HEK293 (cell line): ENCODE measurements at regions not wholly inside any gene's neighbourhood (a gene's known extent, or its start where the extent isn't known, plus 50 kb on each side); places are given as distances from the start of the nearest gene placed in this dataset.

Experiments
- CTCF ChIA-PET: fragments of 350-600 bp; formaldehyde crosslinking; extraction: SDS; loops from one replicate; lab custom pipeline; 2021; ENCODE audit warnings: antibody characterized with exemption; lab: Yijun Ruan, JAX
- POLR2A ChIA-PET: fragments of 300-600 bp; formaldehyde crosslinking; extraction: SDS; loops from one replicate; lab custom pipeline; 2020; ENCODE audit warnings: antibody characterized with exemption, inconsistent platforms; lab: Yijun Ruan, JAX
- H3K27ac ChIP-seq: fragments of 200-500 bp; sonication (Bioruptor generic); 2 replicates; pipeline ENCODE4 v1.5.1; 2014; ENCODE audit warnings: low read depth, low read length, control low read depth, inconsistent platforms; ENCODE audit errors: extremely low read depth
- H3K36me3 ChIP-seq, 2 experiments: fragments of 200-500 bp in 1 of 2; sonication (Bioruptor generic) in 1 of 2; 1 replicate in 1 of 2; 2 replicates in 1 of 2; pipeline ENCODE4 v1.5.1; 2014 to 2017; ENCODE audit warnings: inconsistent platforms in 2 of 2, low read length in 2 of 2; ENCODE audit not compliant: control insufficient read depth in 2 of 2, insufficient read depth in 1 of 2
- H3K4me1 ChIP-seq: fragments of 200-500 bp; sonication (Bioruptor generic); 2 replicates; pipeline ENCODE4 v1.5.1; 2014; ENCODE audit warnings: mild to moderate bottlenecking, low read length, inconsistent platforms; ENCODE audit not compliant: control insufficient read depth, insufficient read depth
- H3K4me3 ChIP-seq: 2 replicates; pipeline ENCODE4 v1.5.1; 2011; ENCODE audit warnings: low read depth, mild to moderate bottlenecking, control low read depth, low read length, moderate library complexity
- H3K9me3 ChIP-seq: fragments of 200-500 bp; sonication (Bioruptor generic); 2 replicates; pipeline ENCODE4 v1.5.1; 2014; ENCODE audit warnings: low read depth, low read length, inconsistent platforms; ENCODE audit not compliant: control insufficient read depth, insufficient read depth
- GLIS1 ChIP-seq: fragments of 450-650 bp; formaldehyde crosslinking; IDR thresholded peaks from 2 replicates; pipeline ENCODE4 v1.5.1; 2016; ENCODE audit warnings: missing biosample characterization, missing genetic modification characterization
- HIC1 ChIP-seq: fragments of 450-650 bp; formaldehyde crosslinking; IDR thresholded peaks from 2 replicates; pipeline ENCODE4 v1.5.1; 2016; ENCODE audit warnings: missing biosample characterization, missing genetic modification characterization
- KLF16 ChIP-seq: fragments of 450-650 bp; formaldehyde crosslinking; IDR thresholded peaks from 2 replicates; pipeline ENCODE4 v1.5.1; 2017; ENCODE audit warnings: missing biosample characterization, missing genetic modification characterization
- PATZ1 ChIP-seq: fragments of 450-650 bp; formaldehyde crosslinking; IDR thresholded peaks from 2 replicates; pipeline ENCODE4 v1.5.1; 2016; ENCODE audit warnings: missing biosample characterization, missing genetic modification characterization
- PRDM6 ChIP-seq: fragments of 450-650 bp; formaldehyde crosslinking; IDR thresholded peaks from 2 replicates; pipeline ENCODE4 v1.5.1; 2017; ENCODE audit warnings: missing biosample characterization, missing genetic modification characterization
- RBAK ChIP-seq: fragments of 450-650 bp; formaldehyde crosslinking; IDR thresholded peaks from 2 replicates; pipeline ENCODE4 v1.5.1; 2016; ENCODE audit warnings: missing biosample characterization, missing genetic modification characterization
- WT1 ChIP-seq: fragments of 450-650 bp; formaldehyde crosslinking; IDR thresholded peaks from 2 replicates; pipeline ENCODE4 v1.5.1; 2016; ENCODE audit warnings: missing biosample characterization, missing genetic modification characterization
- ZBTB20 ChIP-seq: fragments of 450-650 bp; formaldehyde crosslinking; IDR thresholded peaks from 2 replicates; pipeline ENCODE4 v1.5.1; 2016; ENCODE audit warnings: missing biosample characterization, missing genetic modification characterization
- ZBTB21 ChIP-seq: fragments of 450-650 bp; formaldehyde crosslinking; IDR thresholded peaks from 2 replicates; pipeline ENCODE4 v1.5.1; 2017; ENCODE audit warnings: missing biosample characterization, missing genetic modification characterization
- ZBTB48 ChIP-seq: fragments of 450-650 bp; formaldehyde crosslinking; IDR thresholded peaks from 2 replicates; pipeline ENCODE4 v1.5.1; 2016; ENCODE audit warnings: missing biosample characterization, missing genetic modification characterization
- ZNF157 ChIP-seq: fragments of 450-650 bp; formaldehyde crosslinking; IDR thresholded peaks from 2 replicates; pipeline ENCODE4 v1.5.1; 2016; ENCODE audit warnings: missing biosample characterization, missing genetic modification characterization
- ZNF169 ChIP-seq: fragments of 450-650 bp; formaldehyde crosslinking; IDR thresholded peaks from 2 replicates; pipeline ENCODE4 v1.5.1; 2016; ENCODE audit warnings: missing biosample characterization, missing genetic modification characterization
- ZNF394 ChIP-seq: fragments of 450-650 bp; formaldehyde crosslinking; IDR thresholded peaks from 2 replicates; pipeline ENCODE4 v1.5.1; 2016; ENCODE audit warnings: missing biosample characterization, missing genetic modification characterization, mild to moderate bottlenecking, moderate library complexity, borderline replicate concordance
- ZNF449 ChIP-seq: fragments of 450-650 bp; formaldehyde crosslinking; IDR thresholded peaks from 2 replicates; pipeline ENCODE4 v1.5.1; 2017; ENCODE audit warnings: missing biosample characterization, mild to moderate bottlenecking, missing genetic modification characterization, moderate library complexity
- ZNF501 ChIP-seq: fragments of 450-650 bp; formaldehyde crosslinking; IDR thresholded peaks from 2 replicates; pipeline ENCODE4 v1.5.1; 2016; ENCODE audit warnings: missing biosample characterization, missing genetic modification characterization
- ZNF623 ChIP-seq: fragments of 450-650 bp; formaldehyde crosslinking; IDR thresholded peaks from 2 replicates; pipeline ENCODE4 v1.5.1; 2016; ENCODE audit warnings: missing biosample characterization, missing genetic modification characterization
- ZNF670 ChIP-seq: fragments of 450-650 bp; formaldehyde crosslinking; IDR thresholded peaks from 2 replicates; pipeline ENCODE4 v1.5.1; 2016; ENCODE audit warnings: missing biosample characterization, missing genetic modification characterization, low read depth
- ZNF747 ChIP-seq: fragments of 450-650 bp; formaldehyde crosslinking; IDR thresholded peaks from 2 replicates; pipeline ENCODE4 v1.5.1; 2016; ENCODE audit warnings: missing biosample characterization, missing genetic modification characterization
- TF ChIP-seq, protein P1 (sequence below): fragments of 450-650 bp; formaldehyde crosslinking; IDR thresholded peaks from 2 replicates; pipeline ENCODE4 v1.5.1; 2016; ENCODE audit warnings: missing biosample characterization, missing genetic modification characterization
- TF ChIP-seq, protein P2 (sequence below): fragments of 450-650 bp; formaldehyde crosslinking; IDR thresholded peaks from 2 replicates; pipeline ENCODE4 v1.5.1; 2016; ENCODE audit warnings: missing biosample characterization, missing genetic modification characterization

DNA sequence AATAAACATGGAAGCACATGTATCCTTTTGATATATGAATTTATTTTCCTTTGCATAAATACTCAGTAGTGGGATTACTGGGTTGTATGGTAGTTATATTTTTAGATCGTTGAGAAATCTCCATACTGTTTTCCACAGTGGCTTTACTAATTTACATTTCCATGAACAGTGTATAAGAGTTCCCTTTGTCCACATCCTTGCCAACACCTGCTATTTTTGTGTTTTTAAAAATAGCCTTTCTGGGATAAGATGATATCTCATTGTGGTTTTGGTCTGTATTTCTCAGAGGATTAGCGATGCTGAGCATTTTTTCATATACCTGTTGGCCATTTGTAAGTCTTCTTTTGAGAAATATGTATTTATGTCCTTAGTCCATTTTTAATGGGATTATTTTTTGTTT lies 329.2 kb upstream of the KITLG start:
- H3K36me3 ChIP-seq = no peaks in the 10 kb centered on the region
- no peaks in the 10 kb centered on the region for H3K4me1 ChIP-seq
- TF ChIP-seq ZBTB20 (no peak), PRDM6 (tag by site-specific recombination) (no peak), ZNF501 (tag by site-specific recombination) (no peak), ZNF394 (no peak), ZNF157 (tag by site-specific recombination) (no peak), ZNF449 (tag by site-specific recombination) (no peak), ZBTB48 (tag by site-specific recombination) (no peak), ZNF623 (tag by site-specific recombination) (no peak), ZBTB21 (no peak), RBAK (no peak), ZNF747 (no peak), KLF16 (tag by site-specific recombination) (no peak), ZNF670 (tag by site-specific recombination) (no peak), ZNF169 (no peak), GLIS1 (no peak), HIC1 (no peak), WT1 (tag by site-specific recombination) (no peak), PATZ1 (tag by site-specific recombination) (no peak)
- TF ChIP-seq, protein P1, sequence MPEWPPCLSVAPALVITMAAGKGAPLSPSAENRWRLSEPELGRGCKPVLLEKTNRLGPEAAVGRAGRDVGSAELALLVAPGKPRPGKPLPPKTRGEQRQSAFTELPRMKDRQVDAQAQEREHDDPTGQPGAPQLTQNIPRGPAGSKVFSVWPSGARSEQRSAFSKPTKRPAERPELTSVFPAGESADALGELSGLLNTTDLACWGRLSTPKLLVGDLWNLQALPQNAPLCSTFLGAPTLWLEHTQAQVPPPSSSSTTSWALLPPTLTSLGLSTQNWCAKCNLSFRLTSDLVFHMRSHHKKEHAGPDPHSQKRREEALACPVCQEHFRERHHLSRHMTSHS (tag by site-specific recombination) = no peak
- TF ChIP-seq, protein P2, sequence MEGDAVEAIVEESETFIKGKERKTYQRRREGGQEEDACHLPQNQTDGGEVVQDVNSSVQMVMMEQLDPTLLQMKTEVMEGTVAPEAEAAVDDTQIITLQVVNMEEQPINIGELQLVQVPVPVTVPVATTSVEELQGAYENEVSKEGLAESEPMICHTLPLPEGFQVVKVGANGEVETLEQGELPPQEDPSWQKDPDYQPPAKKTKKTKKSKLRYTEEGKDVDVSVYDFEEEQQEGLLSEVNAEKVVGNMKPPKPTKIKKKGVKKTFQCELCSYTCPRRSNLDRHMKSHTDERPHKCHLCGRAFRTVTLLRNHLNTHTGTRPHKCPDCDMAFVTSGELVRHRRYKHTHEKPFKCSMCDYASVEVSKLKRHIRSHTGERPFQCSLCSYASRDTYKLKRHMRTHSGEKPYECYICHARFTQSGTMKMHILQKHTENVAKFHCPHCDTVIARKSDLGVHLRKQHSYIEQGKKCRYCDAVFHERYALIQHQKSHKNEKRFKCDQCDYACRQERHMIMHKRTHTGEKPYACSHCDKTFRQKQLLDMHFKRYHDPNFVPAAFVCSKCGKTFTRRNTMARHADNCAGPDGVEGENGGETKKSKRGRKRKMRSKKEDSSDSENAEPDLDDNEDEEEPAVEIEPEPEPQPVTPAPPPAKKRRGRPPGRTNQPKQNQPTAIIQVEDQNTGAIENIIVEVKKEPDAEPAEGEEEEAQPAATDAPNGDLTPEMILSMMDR (tag by site-specific recombination) = no peak
- TF ChIP-seq, all 188 proteins: peak for 0
- POLR2A ChIA-PET = no interaction called here
- CTCF ChIA-PET = no interaction called here
- Histone ChIP-seq H3K27ac (no peak overlapping the region), H3K4me3 (no peak overlapping the region), H3K9me3 (no peaks in the 10 kb centered on the region)
